ENCODE measurements at regions not wholly inside any gene's neighbourhood (a gene's known extent, or its start where the extent isn't known, plus 50 kb on each side); places are given as distances from the start of the nearest gene placed in this dataset.

GRCh38 chr2:225100856-225101294 is 58.6 kb upstream of the DOCK10 start:
- no peak for DNase-seq
- intact Hi-C loops (cut with DNase I), result no loop called here

GRCh38 chr2:225100269-225100668 is 58.0 kb upstream of the DOCK10 start:
- intact Hi-C loops (cut with DNase I), result no loop called here
- DNase-seq, result no peak

- DNase-seq, result no peak
- intact Hi-C loops (cut with DNase I), result no loop called here
Measured at GRCh38 chr2:225097035-225097434, 54.8 kb upstream of the DOCK10 start.

Data from posterior cingulate gyrus (tissue), 11 donors.